ENCODE measurements at regions not wholly inside any gene's neighbourhood (a gene's known extent, or its start where the extent isn't known, plus 50 kb on each side); places are given as distances from the start of the nearest gene placed in this dataset.
"Not testable (repeated sequence)": the region's sequence is repeated elsewhere in the genome, so short reads cannot be mapped to it uniquely, and the experiment has no call there.

DNA sequence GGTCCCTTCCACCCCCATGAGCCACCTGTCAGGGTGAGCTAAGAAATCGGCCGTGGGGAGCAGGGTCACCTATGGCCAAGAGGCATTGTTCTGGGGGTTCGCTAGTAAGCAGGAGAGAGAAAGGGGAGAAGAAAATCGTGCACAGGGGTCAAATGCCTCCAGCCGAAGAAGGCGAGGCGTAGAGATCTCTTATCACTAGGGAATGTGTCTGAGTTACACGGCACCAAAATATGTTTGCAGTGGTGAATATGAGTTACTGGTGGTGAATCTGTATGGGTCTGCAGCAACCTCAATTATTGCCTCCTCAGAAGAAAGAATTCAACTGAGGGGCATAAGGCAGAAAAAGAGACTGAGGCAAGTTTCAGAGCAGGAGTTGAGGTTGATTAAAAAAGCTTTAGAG lies 54.2 kb upstream of the RABGAP1L start:
- Histone ChIP-seq H3K36me3 (no peaks in the 10 kb centered on the region), H3K27ac (no peak overlapping the region), H3K9me3 (no peaks in the 10 kb centered on the region), H3K4me3 (no peak overlapping the region), H3K4me1 (no peaks in the 10 kb centered on the region), H3K27me3 (no peaks in the 10 kb centered on the region)
- no peak for DNase-seq (ENCODE audit: low spot score in 2 of 2)
- TF ChIP-seq, protein P1, sequence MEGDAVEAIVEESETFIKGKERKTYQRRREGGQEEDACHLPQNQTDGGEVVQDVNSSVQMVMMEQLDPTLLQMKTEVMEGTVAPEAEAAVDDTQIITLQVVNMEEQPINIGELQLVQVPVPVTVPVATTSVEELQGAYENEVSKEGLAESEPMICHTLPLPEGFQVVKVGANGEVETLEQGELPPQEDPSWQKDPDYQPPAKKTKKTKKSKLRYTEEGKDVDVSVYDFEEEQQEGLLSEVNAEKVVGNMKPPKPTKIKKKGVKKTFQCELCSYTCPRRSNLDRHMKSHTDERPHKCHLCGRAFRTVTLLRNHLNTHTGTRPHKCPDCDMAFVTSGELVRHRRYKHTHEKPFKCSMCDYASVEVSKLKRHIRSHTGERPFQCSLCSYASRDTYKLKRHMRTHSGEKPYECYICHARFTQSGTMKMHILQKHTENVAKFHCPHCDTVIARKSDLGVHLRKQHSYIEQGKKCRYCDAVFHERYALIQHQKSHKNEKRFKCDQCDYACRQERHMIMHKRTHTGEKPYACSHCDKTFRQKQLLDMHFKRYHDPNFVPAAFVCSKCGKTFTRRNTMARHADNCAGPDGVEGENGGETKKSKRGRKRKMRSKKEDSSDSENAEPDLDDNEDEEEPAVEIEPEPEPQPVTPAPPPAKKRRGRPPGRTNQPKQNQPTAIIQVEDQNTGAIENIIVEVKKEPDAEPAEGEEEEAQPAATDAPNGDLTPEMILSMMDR (IDR thresholded peaks at IDR 0.05): no peak
- TF ChIP-seq POLR2A (IDR thresholded peaks at IDR 0.05) (no peak), EP300 (IDR thresholded peaks at IDR 0.05) (no peak), POLR2AphosphoS5 (IDR thresholded peaks at IDR 0.05) (no peak)
- 83% methylated on average over 8 of the region's 8 CpGs for WGBS

DNA sequence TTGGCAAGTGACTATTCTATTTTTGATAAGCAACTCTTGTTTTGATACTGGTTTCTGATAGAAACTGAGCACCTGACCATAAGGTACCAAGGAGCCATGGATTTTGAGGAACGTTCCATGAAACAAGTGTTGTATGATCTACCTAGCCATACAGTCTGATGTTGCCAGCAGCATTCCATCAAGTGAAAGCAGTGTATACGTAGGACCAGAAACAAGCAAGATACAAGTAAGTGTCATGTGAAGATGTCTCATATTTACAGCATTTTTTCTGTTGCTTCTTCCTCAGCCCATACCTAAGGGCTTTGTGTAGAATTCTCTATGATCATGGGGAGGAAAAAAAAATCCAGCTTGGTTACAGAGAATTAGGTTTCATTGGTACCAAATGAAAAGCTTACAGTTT lies 55.6 kb upstream of the RABGAP1L start:
- WGBS: 88% methylated on average over 2 of the region's 2 CpGs
- no peaks in the 10 kb centered on the region for H3K4me1 ChIP-seq
- H3K9me3 ChIP-seq: no peaks in the 10 kb centered on the region
- no peaks in the 10 kb centered on the region for H3K27me3 ChIP-seq
- TF ChIP-seq EP300 (IDR thresholded peaks at IDR 0.05) (no peak), POLR2AphosphoS5 (IDR thresholded peaks at IDR 0.05) (no peak), POLR2A (IDR thresholded peaks at IDR 0.05) (no peak)
- TF ChIP-seq, protein P1 (IDR thresholded peaks at IDR 0.05): no peak
- DNase-seq (ENCODE audit: low spot score in 2 of 2): no peak
- no peak overlapping the region for H3K27ac ChIP-seq
- no peaks in the 10 kb centered on the region for H3K36me3 ChIP-seq
- H3K4me3 ChIP-seq: no peak overlapping the region

DNA sequence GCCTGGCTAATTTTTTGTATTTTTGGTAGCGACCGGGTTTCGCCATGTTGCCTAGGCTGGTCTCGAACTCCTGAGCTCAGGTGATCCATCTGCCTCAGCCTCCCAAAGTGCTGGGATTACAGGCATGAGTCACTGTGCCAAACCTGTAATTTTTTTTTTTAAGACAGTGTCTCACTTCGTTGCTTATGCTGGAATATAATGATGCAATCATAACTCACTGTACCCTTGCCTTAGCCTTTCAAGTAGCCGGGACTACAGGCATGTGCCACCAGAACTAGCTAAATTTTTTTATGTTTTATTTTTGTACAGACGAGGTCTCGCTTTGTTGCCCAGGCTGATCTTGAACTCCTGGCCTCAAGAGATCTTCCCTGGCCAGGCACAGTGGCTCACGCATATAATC lies 57.3 kb upstream of the RABGAP1L start:
- not testable (repeated sequence) for DNase-seq (ENCODE audit: low spot score in 2 of 2); H3K4me3 ChIP-seq; H3K4me1 ChIP-seq; H3K27me3 ChIP-seq; H3K27ac ChIP-seq; H3K36me3 ChIP-seq; H3K9me3 ChIP-seq
- WGBS: 93% methylated on average over 9 of the region's 9 CpGs

DNA sequence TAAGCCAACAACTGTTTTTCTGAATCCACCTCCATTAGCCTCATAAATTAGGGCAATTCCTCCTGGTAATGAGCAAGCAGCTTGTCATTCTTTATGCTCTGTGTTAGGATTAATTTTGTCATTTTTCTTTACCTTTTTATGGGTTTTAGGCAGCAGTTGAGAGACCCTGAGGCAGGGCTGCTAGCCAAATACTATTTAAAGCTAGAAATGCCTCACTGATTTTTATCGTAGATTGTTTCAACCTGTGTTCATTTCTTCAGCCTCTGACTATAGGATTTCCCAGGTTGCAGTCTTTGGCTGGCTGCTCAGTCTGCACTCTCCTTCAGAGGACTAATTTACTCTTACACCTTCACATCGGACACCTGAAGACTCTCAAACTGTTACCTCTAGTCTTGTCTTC lies 61.9 kb upstream of the RABGAP1L start:
- 52% methylated on average over 2 of the region's 2 CpGs for WGBS
- Histone ChIP-seq H3K27ac (no peak overlapping the region), H3K9me3 (no peaks in the 10 kb centered on the region), H3K27me3 (no peaks in the 10 kb centered on the region), H3K4me3 (no peak overlapping the region), H3K36me3 (no peaks in the 10 kb centered on the region), H3K4me1 (no peaks in the 10 kb centered on the region)
- DNase-seq (ENCODE audit: low spot score in 2 of 2): no peak
- TF ChIP-seq POLR2AphosphoS5 (IDR thresholded peaks at IDR 0.05) (no peak), POLR2A (IDR thresholded peaks at IDR 0.05) (no peak), EP300 (IDR thresholded peaks at IDR 0.05) (no peak)
- TF ChIP-seq, protein P1 (IDR thresholded peaks at IDR 0.05): no peak

DNA sequence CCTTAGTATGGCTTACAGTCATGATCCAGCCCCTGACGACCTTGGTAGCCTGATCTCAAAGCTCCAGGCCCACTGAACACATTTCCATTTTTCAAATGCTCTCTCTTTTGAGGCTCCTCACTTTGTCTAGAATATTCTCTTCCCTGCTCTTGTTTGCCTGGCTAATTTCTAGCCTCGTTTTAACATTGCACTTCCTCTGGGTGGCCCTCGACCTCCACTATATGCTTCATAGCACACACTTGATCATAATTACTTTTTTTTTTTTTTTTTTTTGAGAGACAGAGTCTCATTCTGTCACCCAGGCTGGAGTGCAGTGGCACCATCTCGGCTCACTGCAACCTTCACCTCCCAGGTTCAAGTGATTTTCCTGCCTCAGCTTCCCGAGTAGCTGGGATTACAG lies 65.5 kb upstream of the RABGAP1L start:
- not testable (repeated sequence) for H3K4me3 ChIP-seq; H3K27ac ChIP-seq; H3K27me3 ChIP-seq; DNase-seq (ENCODE audit: low spot score in 2 of 2); H3K36me3 ChIP-seq; H3K9me3 ChIP-seq; H3K4me1 ChIP-seq
- 78% methylated on average over 5 of the region's 5 CpGs for WGBS

DNA sequence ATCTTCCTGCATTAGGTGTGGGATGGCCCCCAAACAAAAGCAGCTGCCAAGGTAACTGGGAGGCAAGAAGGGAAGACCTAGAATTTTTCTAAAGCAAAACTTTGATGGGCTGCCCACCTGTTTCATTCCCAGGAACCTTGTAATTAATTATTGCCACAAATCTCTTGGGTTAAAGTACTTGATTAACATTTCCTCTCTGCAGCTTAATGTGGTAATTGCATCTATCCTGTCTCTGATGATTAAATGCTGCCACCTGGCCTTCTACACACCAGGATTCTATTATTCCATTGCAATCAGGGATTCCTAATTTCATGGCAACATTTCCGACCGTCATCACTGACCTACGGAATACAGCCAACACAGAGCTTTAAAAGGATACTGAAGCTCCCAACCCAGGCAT lies 68.3 kb upstream of the RC3H1 start:
- no peak for TF ChIP-seq POLR2A (IDR thresholded peaks at IDR 0.05)
- TF ChIP-seq, protein P1 (IDR thresholded peaks at IDR 0.05): no peak
- TF ChIP-seq POLR2AphosphoS5 (IDR thresholded peaks at IDR 0.05): no peak
- TF ChIP-seq EP300 (IDR thresholded peaks at IDR 0.05): no peak
- Histone ChIP-seq H3K4me1 (no peaks in the 10 kb centered on the region), H3K27ac (no peak overlapping the region), H3K4me3 (no peak overlapping the region), H3K27me3 (no peaks in the 10 kb centered on the region), H3K36me3 (no peaks in the 10 kb centered on the region), H3K9me3 (no peaks in the 10 kb centered on the region)
- no peak for DNase-seq (ENCODE audit: low spot score in 2 of 2)
- 78% methylated on average over 3 of the region's 3 CpGs for WGBS
